Activated naive CD4-positive, alpha-beta T cell treated with anti-CD3 and anti-CD28 coated beads, Interleukin-2, amount 50 U/mL, for 72 hours (primary cell): ENCODE measurements at regions not wholly inside any gene's neighbourhood (a gene's known extent, or its start where the extent isn't known, plus 50 kb on each side); places are given as distances from the start of the nearest gene placed in this dataset.
A peak's percentile ranks its signal among the peaks of the same experiment; 100 is the strongest.

Experiments
- ATAC-seq, 2 donors: fragments of 150-1000 bp; cut with Tn5 transposase; 2 replicates each; pipeline ENCODE4 v1.10.0; 2021; ENCODE audit warnings: mild to moderate bottlenecking in 2 of 2, moderate library complexity in 2 of 2
- DNase-seq, 2 donors: peaks; one replicate each; pipeline ENCODE4 v3.0.0; 2021 to 2022; ENCODE audit warnings: low spot score in 2 of 2
- H3K27ac Mint-ChIP-seq, 2 donors: one replicate each; pipeline ENCODE4 v1.8.0; 2022; ENCODE audit warnings: mild to moderate bottlenecking in 2 of 2, mixed read lengths in 2 of 2
- H3K36me3 Mint-ChIP-seq, 2 donors: one replicate each; pipeline ENCODE4 v1.8.0; 2022; ENCODE audit warnings: mixed read lengths in 2 of 2
- H3K9me3 Mint-ChIP-seq, 2 donors: one replicate each; pipeline ENCODE4 v1.8.0; 2022; ENCODE audit warnings: mixed read lengths in 2 of 2

- Mint-ChIP-seq H3K27ac (no peak overlapping the region), H3K9me3 (peaks cover 4 to 13% of the 10 kb centered on the region in 2 donors), H3K36me3 (no peaks in the 10 kb centered on the region)
- ATAC-seq (no peak), DNase-seq (no peak)
Measured at GRCh38 chr2:14234911-14235310, 397.6 kb upstream of the LRATD1 start.

- Mint-ChIP-seq H3K36me3 (no peaks in the 10 kb centered on the region), H3K27ac (no peak overlapping the region), H3K9me3 (peaks cover 4 to 13% of the 10 kb centered on the region in 2 donors)
- DNase-seq (no peak), ATAC-seq (no peak)
Measured at GRCh38 chr2:14235667-14236066, 396.9 kb upstream of the LRATD1 start.

GRCh38 chr2:14237902-14238301 lies 394.6 kb upstream of the LRATD1 start:
- DNase-seq: no peak
- Mint-ChIP-seq H3K36me3 (no peaks in the 10 kb centered on the region), H3K9me3 (peaks cover 8 to 9% of the 10 kb centered on the region in 2 donors), H3K27ac (no peak overlapping the region)
- ATAC-seq: no peak

- no peak for DNase-seq
- Mint-ChIP-seq H3K36me3 (no peaks in the 10 kb centered on the region), H3K27ac (peak overlapping the region in 1 of 2 donors; percentile 30), H3K9me3 (peaks cover 4 to 9% of the 10 kb centered on the region in 2 donors)
- ATAC-seq: no peak
Measured at GRCh38 chr2:14239605-14240004, 392.9 kb upstream of the LRATD1 start.

GRCh38 chr2:14240868-14241267 lies 391.6 kb upstream of the LRATD1 start:
- no peak for ATAC-seq
- Mint-ChIP-seq H3K27ac (no peak overlapping the region), H3K36me3 (no peaks in the 10 kb centered on the region), H3K9me3 (peaks cover 3 to 5% of the 10 kb centered on the region in 2 donors)
- DNase-seq: no peak

GRCh38 chr2:14245901-14246300 lies 386.6 kb upstream of the LRATD1 start:
- Mint-ChIP-seq H3K27ac (no peak overlapping the region), H3K36me3 (no peaks in the 10 kb centered on the region), H3K9me3 (peaks cover 6 to 7% of the 10 kb centered on the region in 2 donors)
- ATAC-seq: no peak
- DNase-seq: no peak

GRCh38 chr2:14255135-14255820 lies 377.2 kb upstream of the LRATD1 start:
- no peak overlapping the region for H3K27ac Mint-ChIP-seq
- no peak for DNase-seq
- H3K9me3 Mint-ChIP-seq: peaks cover 5 to 29% of the 10 kb centered on the region in 2 donors
- ATAC-seq: no peak
- H3K36me3 Mint-ChIP-seq: no peaks in the 10 kb centered on the region

GRCh38 chr2:14256890-14257289 lies 375.6 kb upstream of the LRATD1 start:
- DNase-seq: no peak
- Mint-ChIP-seq H3K9me3 (peaks cover 0 to 24% of the 10 kb centered on the region in 2 donors), H3K36me3 (no peaks in the 10 kb centered on the region), H3K27ac (no peak overlapping the region)
- no peak for ATAC-seq

GRCh38 chr2:14257801-14258507 lies 374.6 kb upstream of the LRATD1 start:
- peaks cover 6 to 22% of the 10 kb centered on the region in 2 donors for H3K9me3 Mint-ChIP-seq
- H3K36me3 Mint-ChIP-seq: no peaks in the 10 kb centered on the region

GRCh38 chr2:14261771-14262170 lies 370.7 kb upstream of the LRATD1 start:
- ATAC-seq (no peak), DNase-seq (no peak)
- Mint-ChIP-seq H3K27ac (no peak overlapping the region), H3K9me3 (peaks cover 11 to 23% of the 10 kb centered on the region in 2 donors), H3K36me3 (no peaks in the 10 kb centered on the region)

More at GRCh38 chr2:14257801-14258507, 374.6 kb upstream of the LRATD1 start:
- H3K27ac Mint-ChIP-seq: no peak overlapping the region
- DNase-seq (no peak), ATAC-seq (no peak)

- DNase-seq: no peak
- ATAC-seq: no peak
- Mint-ChIP-seq H3K9me3 (peaks cover 11 to 23% of the 10 kb centered on the region in 2 donors), H3K36me3 (no peaks in the 10 kb centered on the region), H3K27ac (no peak overlapping the region)
Measured at GRCh38 chr2:14263053-14263452, 369.5 kb upstream of the LRATD1 start.

GRCh38 chr2:14270036-14270582 lies 362.4 kb upstream of the LRATD1 start:
- H3K9me3 Mint-ChIP-seq: peaks cover 17 to 21% of the 10 kb centered on the region in 2 donors
- no peaks in the 10 kb centered on the region for H3K36me3 Mint-ChIP-seq
- DNase-seq (no peak), ATAC-seq (no peak)
- no peak overlapping the region for H3K27ac Mint-ChIP-seq

- no peak for ATAC-seq
- Mint-ChIP-seq H3K36me3 (no peaks in the 10 kb centered on the region), H3K27ac (no peak overlapping the region), H3K9me3 (peaks cover 17 to 21% of the 10 kb centered on the region in 2 donors)
- DNase-seq: no peak
Measured at GRCh38 chr2:14272396-14273075, 360.0 kb upstream of the LRATD1 start.

- H3K27ac Mint-ChIP-seq: no peak overlapping the region
- DNase-seq: no peak
- H3K9me3 Mint-ChIP-seq: peaks cover 23 to 24% of the 10 kb centered on the region in 2 donors
- no peaks in the 10 kb centered on the region for H3K36me3 Mint-ChIP-seq
- no peak for ATAC-seq
Measured at GRCh38 chr2:14273650-14274049, 358.9 kb upstream of the LRATD1 start.

GRCh38 chr2:14284244-14284643 lies 348.3 kb upstream of the LRATD1 start:
- Mint-ChIP-seq H3K9me3 (peaks cover 3 to 20% of the 10 kb centered on the region in 2 donors), H3K27ac (no peak overlapping the region), H3K36me3 (no peaks in the 10 kb centered on the region)
- ATAC-seq (no peak), DNase-seq (no peak)

- Mint-ChIP-seq H3K9me3 (peaks cover 3 to 19% of the 10 kb centered on the region in 2 donors), H3K27ac (no peak overlapping the region), H3K36me3 (no peaks in the 10 kb centered on the region)
- ATAC-seq: no peak
- no peak for DNase-seq
Measured at GRCh38 chr2:14285812-14286211, 346.7 kb upstream of the LRATD1 start.

- ATAC-seq: no peak
- DNase-seq: no peak
- Mint-ChIP-seq H3K27ac (no peak overlapping the region), H3K9me3 (peaks cover 3 to 11% of the 10 kb centered on the region in 2 donors), H3K36me3 (no peaks in the 10 kb centered on the region)
Measured at GRCh38 chr2:14288016-14288415, 344.5 kb upstream of the LRATD1 start.
